ENCODE measurements at regions not wholly inside any gene's neighbourhood (a gene's known extent, or its start where the extent isn't known, plus 50 kb on each side); places are given as distances from the start of the nearest gene placed in this dataset.
"Not testable (repeated sequence)": the region's sequence is repeated elsewhere in the genome, so short reads cannot be mapped to it uniquely, and the experiment has no call there.

GRCh38 chr12:9364224-9365176 is 156.3 kb upstream of the PZP start:
- FAIRE-seq = no peak

DNA sequence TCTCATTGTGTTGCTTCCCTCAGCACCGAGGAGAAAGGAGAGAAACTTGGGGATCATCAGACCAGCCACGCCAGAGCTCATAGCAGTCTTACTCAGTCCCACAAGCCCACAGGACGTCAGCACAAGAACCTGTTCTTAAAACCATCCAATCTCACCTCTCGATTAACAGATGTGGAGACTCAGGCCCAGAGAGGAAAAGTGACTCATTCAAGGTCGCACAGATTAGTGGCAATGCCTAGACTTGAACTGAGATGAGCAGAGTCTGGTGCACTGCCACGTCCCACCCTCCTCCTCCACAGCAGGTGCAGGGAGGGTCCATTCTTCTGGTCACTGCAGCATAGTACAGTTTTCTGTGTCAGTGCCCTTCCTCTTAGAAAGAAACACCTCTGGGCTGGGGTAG is 154.9 kb upstream of the PZP start:
- no peak for FAIRE-seq

DNA sequence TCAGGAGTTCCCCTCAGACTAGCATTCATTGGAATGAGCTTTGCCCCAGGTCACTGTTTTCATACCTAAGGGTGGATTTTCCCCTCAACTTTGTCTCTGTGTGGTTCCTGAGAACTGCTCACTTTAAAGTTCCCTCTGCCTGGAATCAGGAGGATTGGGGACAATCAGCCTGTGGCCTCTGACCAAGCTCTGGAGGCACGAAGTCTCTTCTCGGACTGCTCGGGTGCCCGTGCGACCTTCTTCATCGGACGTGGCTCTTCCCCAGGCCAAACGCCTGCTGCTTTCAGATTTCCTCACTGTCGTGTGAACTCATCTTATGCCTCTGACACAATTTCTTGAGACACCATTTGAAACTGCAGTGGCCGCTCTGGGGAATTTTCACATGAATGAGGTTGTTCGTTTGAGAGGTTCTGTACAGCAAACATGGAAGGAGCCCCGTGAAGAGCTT is 153.7 kb upstream of the PZP start:
- FAIRE-seq = no peak

- not testable (repeated sequence) for FAIRE-seq
Measured at GRCh38 chr12:9354009-9354754, 146.0 kb upstream of the PZP start.

DNA sequence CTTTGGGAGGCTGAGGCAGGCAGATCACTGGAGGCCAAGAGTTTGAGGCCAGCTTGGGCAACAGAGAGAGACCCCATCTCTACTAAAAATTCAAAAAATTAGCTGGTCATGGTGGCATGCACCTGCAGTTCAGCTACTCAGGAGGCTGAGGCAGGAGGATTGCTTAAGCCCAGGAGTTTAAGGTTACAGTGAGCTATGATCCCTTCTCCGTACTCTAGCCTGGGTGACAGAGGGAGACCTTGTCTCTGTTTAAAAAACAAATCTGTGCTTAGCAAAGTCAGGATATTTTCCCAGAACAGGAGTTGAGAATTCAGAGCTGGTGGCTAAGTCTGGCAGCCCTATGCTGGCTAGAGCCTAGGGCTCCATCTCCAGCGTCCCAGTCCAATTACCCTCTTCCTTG is 142.9 kb upstream of the PZP start:
- no peak for FAIRE-seq

GRCh38 chr12:9349888-9350885 is 142.0 kb upstream of the PZP start:
- no peak for FAIRE-seq

DNA sequence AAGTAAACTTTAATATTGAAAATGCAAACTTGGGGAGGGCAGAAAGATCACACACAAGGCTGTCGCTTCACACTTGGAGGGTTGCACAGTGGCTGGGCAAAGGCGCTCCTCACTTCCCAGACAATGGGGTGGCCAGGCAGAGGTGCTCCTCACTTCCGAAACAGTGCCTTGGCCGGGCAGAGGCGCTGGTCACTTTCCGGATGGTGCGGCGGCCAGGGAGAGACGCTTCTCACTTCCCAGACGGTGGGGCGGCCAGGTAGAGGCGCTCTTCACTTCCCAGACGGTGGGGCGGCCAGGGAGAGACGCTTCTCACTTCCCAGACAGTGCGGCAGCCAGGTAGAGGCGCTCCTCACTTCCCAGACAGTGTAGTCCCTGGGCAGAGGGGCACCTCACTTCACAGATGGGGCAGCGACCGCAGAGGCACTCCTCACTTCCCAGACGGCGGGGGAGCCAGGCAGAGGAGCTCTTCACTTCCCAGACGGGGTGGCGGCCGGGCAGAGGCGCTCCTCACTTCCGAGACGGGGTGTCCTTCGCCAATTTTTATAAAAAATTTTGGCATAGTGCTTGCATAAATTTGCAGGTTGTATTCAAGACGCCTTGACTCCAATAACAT is 140.8 kb upstream of the PZP start:
- no peak for FAIRE-seq

DNA sequence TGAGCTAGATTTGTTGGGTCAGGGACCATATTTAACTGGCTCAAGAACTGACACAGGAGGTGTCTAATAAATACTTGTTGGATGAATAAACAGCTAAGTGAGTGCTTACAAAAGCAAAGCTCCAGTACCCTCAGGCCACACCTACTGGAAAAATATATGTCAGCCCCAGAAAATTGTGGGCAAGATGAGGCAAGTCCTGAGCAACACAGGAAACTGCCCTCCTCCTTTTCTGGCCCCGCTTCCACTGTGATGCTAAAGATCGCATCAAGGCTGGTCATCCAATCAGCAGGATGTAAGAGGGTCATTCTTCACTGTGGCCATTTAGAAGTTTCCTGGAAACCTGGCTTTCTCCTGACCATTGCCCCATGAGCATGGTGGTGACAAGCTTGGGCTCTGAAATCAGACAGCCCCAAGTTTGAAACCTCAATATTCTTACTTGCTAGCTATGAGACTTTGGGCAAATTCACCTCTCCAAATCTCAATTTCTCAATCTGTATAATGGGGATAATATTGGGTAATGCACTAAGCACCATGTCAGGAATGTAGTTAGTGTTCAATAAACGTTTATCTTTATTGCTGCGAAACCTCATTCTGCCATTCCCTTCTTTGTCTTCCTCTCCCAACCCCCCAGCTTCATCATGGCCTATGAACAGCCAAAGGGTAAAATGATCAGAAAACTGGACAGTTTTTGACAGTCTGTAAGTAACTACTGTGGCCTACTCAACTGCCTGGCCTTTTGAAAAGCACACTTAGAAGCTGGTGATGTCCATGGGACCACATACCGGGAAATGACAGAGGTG is 139.3 kb upstream of the PZP start:
- no peak for FAIRE-seq

DNA sequence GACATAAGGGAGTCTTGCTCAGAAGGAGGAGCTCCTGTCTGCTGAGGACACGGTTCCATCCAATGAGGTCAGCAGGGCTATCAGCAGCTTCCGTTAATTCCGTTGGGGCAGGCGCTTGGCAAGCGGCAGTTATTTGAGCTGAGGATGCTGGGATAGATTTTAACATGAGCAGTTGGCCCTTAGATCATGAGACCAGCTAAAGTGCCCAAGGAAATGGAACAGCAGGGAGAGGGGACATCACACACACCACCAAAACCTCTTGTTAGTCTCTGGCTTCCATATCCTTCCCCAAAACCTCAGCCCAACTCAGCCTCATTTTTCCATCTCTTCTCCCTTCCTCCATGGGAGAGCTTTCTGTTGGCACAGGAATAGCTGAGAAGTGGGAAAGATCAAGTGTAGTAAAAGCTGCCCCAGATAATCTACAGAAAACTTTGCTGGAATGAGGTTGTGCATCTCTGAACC is 138.7 kb upstream of the PZP start:
- no peak for FAIRE-seq

DNA sequence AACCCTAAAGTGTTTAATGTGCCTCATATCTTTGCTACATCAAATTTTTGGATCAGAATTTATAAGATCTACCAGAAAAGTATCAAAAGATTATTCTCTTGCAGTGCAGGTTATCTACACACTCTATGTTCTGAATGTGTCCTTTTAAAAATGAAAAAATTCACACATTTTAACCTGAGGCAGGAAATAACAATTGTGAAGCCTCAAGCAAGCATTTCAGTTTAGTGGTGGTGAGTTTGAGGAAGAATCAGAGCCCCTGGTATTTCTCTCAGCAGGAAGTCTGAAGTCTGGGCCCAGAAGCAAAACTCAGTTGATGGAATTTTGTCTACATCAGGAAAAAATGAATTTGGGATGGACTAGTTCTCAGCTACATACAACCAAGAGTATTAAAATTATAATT is 137.0 kb upstream of the PZP start:
- no peak for FAIRE-seq

DNA sequence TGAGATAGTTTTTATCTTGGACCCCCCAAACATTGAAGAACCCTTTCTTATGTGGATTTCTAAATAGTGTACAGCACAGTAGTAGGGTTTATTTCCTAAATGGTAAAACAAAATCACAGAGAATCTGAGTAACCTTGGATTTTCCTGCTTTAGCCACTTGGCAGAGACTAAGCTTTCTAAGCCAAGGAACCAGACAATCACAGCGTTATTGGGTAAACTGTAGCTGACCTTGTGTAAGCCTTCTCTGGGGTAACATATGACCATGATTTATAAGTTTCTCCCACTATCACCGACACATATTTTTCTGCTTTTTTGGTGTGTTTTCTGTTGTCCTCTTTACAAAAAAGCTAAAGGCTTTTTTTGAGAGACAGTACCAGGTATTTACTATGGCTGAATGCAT is 136.3 kb upstream of the PZP start:
- FAIRE-seq = no peak

GRCh38 chr12:9343731-9344130 is 135.5 kb upstream of the PZP start:
- no peak for FAIRE-seq

GRCh38 chr12:9342614-9343353 is 134.6 kb upstream of the PZP start:
- no peak for FAIRE-seq

DNA sequence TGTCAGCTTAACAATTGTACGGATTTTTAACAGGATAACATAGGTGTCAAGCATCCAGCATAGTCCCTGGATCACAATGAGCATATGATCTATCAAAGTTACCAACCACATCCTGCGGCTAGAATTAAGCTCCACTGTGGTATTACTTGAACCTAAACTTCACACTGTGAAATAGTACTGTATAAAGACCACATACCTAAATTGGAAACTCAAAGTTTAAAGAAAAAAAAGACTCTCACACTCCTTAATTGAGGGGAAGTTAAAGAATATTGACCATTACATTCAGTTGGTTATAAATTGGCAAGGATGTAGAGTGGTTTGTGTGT is 133.0 kb upstream of the PZP start:
- FAIRE-seq = no peak

DNA sequence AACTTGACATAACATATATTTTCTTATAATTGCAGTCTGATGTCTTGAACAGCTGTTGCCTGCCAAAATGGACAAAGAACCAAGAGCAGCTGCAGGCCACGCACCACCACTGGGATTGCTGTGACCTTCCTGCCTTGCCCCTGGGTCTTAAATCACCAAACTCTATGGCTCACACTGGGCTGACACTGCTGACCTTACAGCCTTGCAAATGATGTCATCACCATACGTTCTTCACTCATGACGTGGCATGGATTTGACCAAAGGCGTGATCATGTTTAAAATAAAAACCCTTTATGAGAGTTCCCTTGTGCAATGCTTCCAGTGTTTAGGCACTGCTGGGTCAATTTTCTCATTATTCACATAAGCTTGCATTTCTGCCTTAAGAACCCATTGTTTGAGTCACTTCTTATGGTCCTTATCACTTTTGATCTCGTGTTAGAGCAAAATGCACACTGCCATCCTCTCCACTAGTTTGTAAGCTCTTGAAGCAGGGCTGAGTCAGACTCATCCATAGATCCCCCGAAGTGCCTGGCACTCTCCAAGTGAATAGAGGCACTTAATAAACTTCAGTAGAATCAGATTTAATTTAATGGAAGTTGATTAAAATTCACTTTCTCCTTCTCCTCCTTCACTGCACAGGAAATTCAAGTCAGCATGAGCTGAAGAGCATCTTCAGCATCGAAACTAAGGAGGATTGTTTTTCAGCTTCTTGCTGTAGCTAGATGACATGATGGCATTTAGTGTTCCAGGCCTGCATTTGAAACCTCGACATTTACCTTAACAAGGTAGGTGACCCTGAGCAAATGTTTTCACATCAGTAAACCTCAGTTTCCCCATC is 132.4 kb upstream of the PZP start:
- FAIRE-seq = no peak

DNA sequence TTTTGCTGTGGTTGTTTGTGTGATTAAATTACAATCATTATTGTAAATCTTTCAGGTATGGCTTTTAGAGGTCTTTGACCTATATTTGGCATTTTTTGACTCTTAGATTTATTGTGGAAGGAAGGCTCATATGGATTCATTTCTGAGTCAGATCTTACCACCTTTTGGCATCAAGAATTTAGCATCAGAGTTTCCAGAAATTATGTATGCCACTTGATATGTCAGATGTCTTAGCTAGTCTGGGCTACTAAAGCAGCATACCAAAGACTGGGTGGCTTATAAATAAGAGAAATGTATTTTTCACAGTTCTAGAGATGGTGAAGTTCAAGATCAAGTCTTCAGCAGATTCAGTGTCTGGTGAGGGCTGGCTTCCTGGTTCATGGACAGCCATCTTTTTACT is 129.5 kb upstream of the PZP start:
- FAIRE-seq = no peak

- FAIRE-seq = not testable (repeated sequence)
Measured at GRCh38 chr12:9336375-9337011, 128.3 kb upstream of the PZP start.

GRCh38 chr12:9335867-9336266 is 127.7 kb upstream of the PZP start:
- no peak for FAIRE-seq

- no peak for FAIRE-seq
Measured at GRCh38 chr12:9334964-9335363, 126.8 kb upstream of the PZP start.
